Type B pancreatic cell (in vitro differentiated cells): ENCODE measurements at regions not wholly inside any gene's neighbourhood (a gene's known extent, or its start where the extent isn't known, plus 50 kb on each side); places are given as distances from the start of the nearest gene placed in this dataset.
"Not testable (repeated sequence)": the region's sequence is repeated elsewhere in the genome, so short reads cannot be mapped to it uniquely, and the experiment has no call there.

Source experiments
- DNase-seq: peaks from one replicate; pipeline ENCODE4 v3.0.0; 2021; ENCODE audit warnings: mixed read lengths; ENCODE audit not compliant: unreplicated experiment; ENCODE audit errors: extremely low spot score
- H3K27ac Mint-ChIP-seq: 2 replicates; pipeline ENCODE4 v1.8.0; 2021; ENCODE audit warnings: mild to moderate bottlenecking, mixed read lengths
- H3K27me3 Mint-ChIP-seq: 2 replicates; pipeline ENCODE4 v1.8.0; 2021; ENCODE audit warnings: mixed read lengths
- H3K36me3 Mint-ChIP-seq: 2 replicates; pipeline ENCODE4 v1.8.0; 2021; ENCODE audit warnings: mixed read lengths
- H3K4me1 Mint-ChIP-seq: one replicate; pipeline ENCODE4 v1.8.0; 2021; ENCODE audit warnings: mixed read lengths; ENCODE audit not compliant: unreplicated experiment
- H3K4me3 Mint-ChIP-seq: 2 replicates; pipeline ENCODE4 v1.8.0; 2021; ENCODE audit warnings: mild to moderate bottlenecking, mixed read lengths
- H3K9me3 Mint-ChIP-seq: 2 replicates; pipeline ENCODE4 v1.8.0; 2021; ENCODE audit warnings: mixed read lengths
- TF ChIP-seq, protein P1 (sequence below): fragments of 200-600 bp; sonication (generic); conservative IDR thresholded peaks from 2 replicates; pipeline ENCODE4 v1.5.0; 2021; ENCODE audit warnings: antibody characterized with exemption, mild to moderate bottlenecking

DNA sequence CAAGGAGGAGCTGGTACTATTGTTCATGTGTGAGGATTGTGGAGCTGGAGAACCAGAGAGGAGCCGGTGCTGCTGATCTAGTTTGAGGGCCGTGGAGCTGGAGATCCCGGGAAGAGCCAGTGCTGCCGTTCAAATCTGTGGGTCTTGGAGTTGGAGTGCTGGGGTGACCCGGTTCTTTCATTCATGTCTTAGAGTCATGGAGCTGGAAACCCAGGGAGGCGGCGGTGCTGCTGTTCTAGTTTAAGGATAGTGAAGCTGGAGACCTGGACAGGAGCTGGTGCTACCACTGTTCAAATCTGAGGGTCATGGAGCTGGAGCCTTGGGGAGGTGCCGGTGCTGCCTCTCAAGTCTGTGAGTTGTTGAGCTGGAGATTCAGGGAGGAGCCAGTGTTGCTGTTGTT is 88.5 kb upstream of the ZNF479 start:
- TF ChIP-seq, protein P1, sequence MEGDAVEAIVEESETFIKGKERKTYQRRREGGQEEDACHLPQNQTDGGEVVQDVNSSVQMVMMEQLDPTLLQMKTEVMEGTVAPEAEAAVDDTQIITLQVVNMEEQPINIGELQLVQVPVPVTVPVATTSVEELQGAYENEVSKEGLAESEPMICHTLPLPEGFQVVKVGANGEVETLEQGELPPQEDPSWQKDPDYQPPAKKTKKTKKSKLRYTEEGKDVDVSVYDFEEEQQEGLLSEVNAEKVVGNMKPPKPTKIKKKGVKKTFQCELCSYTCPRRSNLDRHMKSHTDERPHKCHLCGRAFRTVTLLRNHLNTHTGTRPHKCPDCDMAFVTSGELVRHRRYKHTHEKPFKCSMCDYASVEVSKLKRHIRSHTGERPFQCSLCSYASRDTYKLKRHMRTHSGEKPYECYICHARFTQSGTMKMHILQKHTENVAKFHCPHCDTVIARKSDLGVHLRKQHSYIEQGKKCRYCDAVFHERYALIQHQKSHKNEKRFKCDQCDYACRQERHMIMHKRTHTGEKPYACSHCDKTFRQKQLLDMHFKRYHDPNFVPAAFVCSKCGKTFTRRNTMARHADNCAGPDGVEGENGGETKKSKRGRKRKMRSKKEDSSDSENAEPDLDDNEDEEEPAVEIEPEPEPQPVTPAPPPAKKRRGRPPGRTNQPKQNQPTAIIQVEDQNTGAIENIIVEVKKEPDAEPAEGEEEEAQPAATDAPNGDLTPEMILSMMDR = no peak
- H3K27me3 Mint-ChIP-seq = no peaks in the 10 kb centered on the region
- H3K36me3 Mint-ChIP-seq = peaks cover 7% of the 10 kb centered on the region
- peaks cover 43% of the 10 kb centered on the region for H3K9me3 Mint-ChIP-seq
- no peak for DNase-seq
- no peaks in the 10 kb centered on the region for H3K4me1 Mint-ChIP-seq
- no peak overlapping the region for H3K4me3 Mint-ChIP-seq
- H3K27ac Mint-ChIP-seq = no peak overlapping the region

DNA sequence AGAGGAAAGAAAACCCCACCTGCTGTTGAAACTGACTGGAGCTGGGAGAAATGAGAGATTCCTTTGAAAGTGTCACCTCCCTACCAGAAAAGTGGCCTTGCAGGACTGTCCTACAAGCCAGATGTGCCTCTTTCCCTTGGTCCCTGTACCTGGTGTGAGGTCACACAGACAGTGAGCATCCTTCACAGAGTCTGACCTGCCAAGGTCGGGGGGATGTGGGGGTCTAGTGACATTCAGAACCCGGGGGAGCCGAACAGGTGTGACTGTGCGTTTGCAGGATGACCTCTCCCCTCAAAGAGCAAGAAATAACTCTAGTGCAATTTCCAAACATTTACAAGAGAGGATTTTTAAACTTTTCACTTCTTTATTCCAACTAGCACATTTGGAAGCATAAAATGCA is 93.4 kb upstream of the ZNF479 start:
- TF ChIP-seq, protein P1 = no peak
- no peak for DNase-seq
- Mint-ChIP-seq H3K27ac (no peak overlapping the region), H3K9me3 (peaks cover 8% of the 10 kb centered on the region), H3K27me3 (no peaks in the 10 kb centered on the region), H3K4me3 (no peak overlapping the region), H3K36me3 (no peaks in the 10 kb centered on the region), H3K4me1 (no peaks in the 10 kb centered on the region)

DNA sequence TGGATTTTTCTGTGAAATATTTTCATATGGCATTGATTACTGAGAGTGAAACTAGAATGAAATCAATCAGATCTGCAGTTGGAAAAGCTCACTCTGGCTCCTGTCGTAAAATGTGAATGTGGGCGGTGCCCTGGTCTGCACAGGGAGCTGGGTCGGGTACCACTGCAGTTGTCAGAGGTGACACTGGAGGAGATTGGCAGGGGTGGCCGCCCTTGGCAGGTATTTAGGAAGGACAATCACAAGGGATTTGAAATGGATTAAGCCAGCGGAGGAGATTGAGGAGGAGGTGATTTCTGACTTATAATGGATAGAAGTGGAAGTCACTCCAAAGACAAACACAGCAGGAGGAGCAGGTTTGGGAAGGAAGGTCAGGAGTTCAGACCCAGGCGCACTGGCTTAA is 109.0 kb upstream of the ZNF479 start:
- not testable (repeated sequence) for H3K4me1 Mint-ChIP-seq, DNase-seq, H3K36me3 Mint-ChIP-seq, H3K4me3 Mint-ChIP-seq, H3K27me3 Mint-ChIP-seq, H3K27ac Mint-ChIP-seq
- peaks cover 14% of the 10 kb centered on the region for H3K9me3 Mint-ChIP-seq

DNA sequence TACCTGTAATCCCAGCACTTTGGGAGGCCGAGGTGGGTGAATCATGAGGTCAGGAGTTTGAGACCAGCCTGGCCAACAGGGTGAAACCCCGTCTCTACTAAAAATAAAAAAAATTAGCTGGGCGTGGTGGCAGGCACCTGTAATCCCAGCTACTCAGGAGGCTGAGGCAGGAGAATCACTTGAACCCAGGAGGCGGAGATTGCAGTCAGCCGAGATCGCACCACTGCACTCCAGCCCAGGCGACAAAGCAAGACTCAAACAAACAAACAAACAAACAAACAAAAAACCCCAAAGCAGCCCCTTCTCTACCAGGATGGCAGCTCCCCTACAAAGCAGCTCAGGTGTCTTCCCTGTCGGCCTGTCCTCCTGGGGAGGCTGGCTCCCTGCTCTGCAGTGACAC is 111.3 kb upstream of the ZNF479 start:
- H3K4me1 Mint-ChIP-seq, H3K27ac Mint-ChIP-seq, H3K4me3 Mint-ChIP-seq, H3K36me3 Mint-ChIP-seq, DNase-seq, H3K27me3 Mint-ChIP-seq: not testable (repeated sequence)
- peaks cover 13% of the 10 kb centered on the region for H3K9me3 Mint-ChIP-seq

DNA sequence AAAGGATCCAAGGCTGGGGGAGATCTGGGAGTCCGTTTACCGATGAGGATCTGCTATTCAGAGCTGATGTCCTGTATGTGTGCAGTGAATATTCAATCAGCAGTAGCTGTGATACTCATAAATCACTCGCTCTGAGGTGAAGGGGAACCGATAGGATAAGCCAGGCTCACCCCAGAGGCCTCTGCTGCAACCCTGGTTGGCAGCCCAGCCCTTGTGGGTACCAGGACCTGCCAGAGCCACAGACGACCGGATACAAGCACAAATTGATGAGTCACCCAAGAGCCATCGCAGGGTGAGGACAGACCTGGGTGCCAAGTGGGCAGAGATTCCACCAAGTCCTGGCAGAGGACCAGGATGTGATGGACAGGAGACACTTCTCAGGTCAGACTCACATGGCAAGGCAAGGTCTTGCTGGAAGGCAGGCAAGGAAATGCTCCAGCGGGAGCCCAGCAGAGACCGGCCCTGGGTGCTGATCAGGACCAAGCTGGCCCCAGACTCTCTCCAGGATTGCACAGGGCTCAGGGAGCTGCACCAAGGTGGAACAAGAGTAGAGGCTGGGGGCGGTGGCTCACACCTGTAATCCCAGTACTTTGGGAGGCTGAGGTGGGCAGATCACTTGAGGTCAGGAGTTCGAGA is 112.2 kb upstream of the ZNF479 start:
- H3K27ac Mint-ChIP-seq, H3K27me3 Mint-ChIP-seq, H3K4me3 Mint-ChIP-seq, H3K36me3 Mint-ChIP-seq, DNase-seq, H3K4me1 Mint-ChIP-seq: not testable (repeated sequence)
- peaks cover 13% of the 10 kb centered on the region for H3K9me3 Mint-ChIP-seq

DNA sequence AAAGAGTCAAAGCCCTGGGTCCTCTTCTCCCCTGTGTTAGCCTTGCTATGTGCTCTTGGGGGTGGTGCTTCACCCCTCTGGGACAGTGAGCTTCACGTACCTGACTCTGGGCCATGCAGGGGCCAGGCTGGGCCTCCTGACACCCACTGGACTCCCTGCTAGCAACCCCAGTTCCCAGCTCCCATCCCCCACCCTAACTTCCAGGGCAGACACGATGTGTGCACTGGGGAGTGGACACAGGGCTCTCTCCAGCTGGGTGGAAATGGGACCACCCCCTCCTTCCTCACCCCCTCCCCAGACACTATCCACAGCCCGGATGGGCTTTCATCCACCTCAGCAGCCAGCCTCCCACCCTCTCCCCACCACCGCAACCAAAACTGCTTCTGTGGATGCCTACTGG is 113.0 kb upstream of the ZNF479 start:
- Mint-ChIP-seq H3K4me1 (no peaks in the 10 kb centered on the region), H3K36me3 (no peaks in the 10 kb centered on the region), H3K27me3 (no peaks in the 10 kb centered on the region), H3K9me3 (peaks cover 13% of the 10 kb centered on the region), H3K27ac (no peak overlapping the region), H3K4me3 (no peak overlapping the region)
- TF ChIP-seq, protein P1 = no peak
- DNase-seq = no peak

DNA sequence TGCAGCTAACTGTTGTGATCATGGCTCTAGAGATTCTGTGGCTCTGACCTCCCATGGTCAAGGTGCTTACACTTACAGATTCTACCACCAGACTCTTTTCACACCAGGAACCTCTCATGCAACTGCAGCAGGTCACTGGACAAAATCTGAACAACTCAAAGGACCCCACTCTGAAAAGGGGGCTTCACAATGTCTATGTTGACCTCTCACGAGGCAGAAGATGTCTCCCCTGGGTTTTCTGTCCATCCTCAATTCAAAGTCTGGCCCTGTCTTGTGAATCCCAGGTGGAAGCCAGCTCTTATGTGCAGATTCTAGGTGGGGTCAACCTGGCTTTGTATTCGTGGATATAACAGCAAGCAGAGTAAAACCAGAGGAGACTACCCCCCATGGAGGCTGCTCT is 118.6 kb upstream of the ZNF479 start:
- no peak overlapping the region for H3K4me3 Mint-ChIP-seq
- H3K27me3 Mint-ChIP-seq = no peaks in the 10 kb centered on the region
- H3K4me1 Mint-ChIP-seq = no peaks in the 10 kb centered on the region
- TF ChIP-seq, protein P1 = no peak
- H3K36me3 Mint-ChIP-seq = no peaks in the 10 kb centered on the region
- peaks cover 9% of the 10 kb centered on the region for H3K9me3 Mint-ChIP-seq
- H3K27ac Mint-ChIP-seq = no peak overlapping the region
- no peak for DNase-seq
